NCI-H146 (cell line): ENCODE measurements at regions not wholly inside any gene's neighbourhood (a gene's known extent, or its start where the extent isn't known, plus 50 kb on each side); places are given as distances from the start of the nearest gene placed in this dataset.
A peak's percentile ranks its signal among the peaks of the same experiment; 100 is the strongest.

ENCODE experiments used
- DNase-seq: peaks from one replicate; lab custom pipeline; 2025; lab: John Stamatoyannopoulos, UW

- DNase-seq, result no peak
Measured at GRCh38 chrX:36930491-36930890, 77.7 kb upstream of the FAM47C start.

GRCh38 chrX:36947214-36947613, 61.0 kb upstream of the FAM47C start:
- DNase-seq, result no peak

- DNase-seq, result no peak
Measured at GRCh38 chrX:36950495-36951253, 57.5 kb upstream of the FAM47C start.

- DNase-seq, result peak; percentile 7
Measured at GRCh38 chrX:36957425-36958328, 50.5 kb upstream of the FAM47C start.
